ENCODE measurements at regions not wholly inside any gene's neighbourhood (a gene's known extent, or its start where the extent isn't known, plus 50 kb on each side); places are given as distances from the start of the nearest gene placed in this dataset.

DNA sequence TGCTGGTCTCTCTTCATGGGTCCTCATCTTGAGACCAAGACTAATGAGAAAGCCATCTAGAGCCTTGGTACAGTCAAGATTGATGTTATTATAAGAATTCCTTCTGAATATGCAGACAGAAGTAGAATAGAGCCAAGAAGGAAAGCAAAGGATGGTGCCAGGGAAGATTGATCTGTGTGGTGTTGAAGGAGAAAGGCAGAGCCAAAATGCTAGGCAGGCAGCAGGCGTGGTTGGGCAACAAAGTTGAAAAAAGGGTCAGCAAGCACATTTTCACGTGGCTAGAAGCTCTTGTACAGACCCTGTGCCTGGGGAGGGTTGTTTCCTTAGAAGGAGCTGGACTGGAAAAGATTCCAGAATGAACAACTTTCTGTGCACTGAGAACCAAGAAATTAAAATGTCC is 319.7 kb upstream of the ARGLU1 start:
- TF ChIP-seq, protein P1, sequence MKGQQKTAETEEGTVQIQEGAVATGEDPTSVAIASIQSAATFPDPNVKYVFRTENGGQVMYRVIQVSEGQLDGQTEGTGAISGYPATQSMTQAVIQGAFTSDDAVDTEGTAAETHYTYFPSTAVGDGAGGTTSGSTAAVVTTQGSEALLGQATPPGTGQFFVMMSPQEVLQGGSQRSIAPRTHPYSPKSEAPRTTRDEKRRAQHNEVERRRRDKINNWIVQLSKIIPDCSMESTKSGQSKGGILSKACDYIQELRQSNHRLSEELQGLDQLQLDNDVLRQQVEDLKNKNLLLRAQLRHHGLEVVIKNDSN (IDR thresholded peaks at IDR 0.05; ENCODE audit: borderline replicate concordance, low read depth), result no peak
- DNase-seq, result no peak
- H3K36me3 ChIP-seq (replicated peaks in 1 of 2; ENCODE audit: control insufficient read depth in 1 of 2, insufficient read depth in 2 of 2, low read length in 1 of 2), result no peaks in the 10 kb centered on the region
- H3K27ac ChIP-seq (ENCODE audit: low read depth in 2 of 2, low read length in 1 of 2), result no peak overlapping the region
- WGBS (ENCODE audit: low lambda C conversion rate), result 7% methylated on average over 2 of the region's 2 CpGs
- no peak overlapping the region for H2AFZ ChIP-seq (ENCODE audit: low read depth)
- no peaks in the 10 kb centered on the region for H3K9me3 ChIP-seq
- no peaks in the 10 kb centered on the region for H3K79me2 ChIP-seq (ENCODE audit: insufficient read depth)
- no peaks in the 10 kb centered on the region for H3K4me1 ChIP-seq (ENCODE audit: control insufficient read depth in 1 of 2, insufficient read depth in 2 of 2, low read depth in 1 of 2, low read length in 1 of 2)
- no peaks in the 10 kb centered on the region for H3F3A ChIP-seq (replicated peaks; ENCODE audit: insufficient read depth)
- no peaks in the 10 kb centered on the region for H3K9me2 ChIP-seq
- no peaks in the 10 kb centered on the region for H3K27me3 ChIP-seq (ENCODE audit: insufficient read depth)
- ChIA-PET CTCF (no interaction called here), POLR2A (no interaction called here)
- H3K4me3 ChIP-seq (ENCODE audit: low read depth in 2 of 2, low read length in 1 of 2), result no peak overlapping the region
- no peak overlapping the region for H3K4me2 ChIP-seq
- H3K9ac ChIP-seq, result no peak overlapping the region
- no peaks in the 10 kb centered on the region for H4K20me1 ChIP-seq (ENCODE audit: insufficient read depth)

DNA sequence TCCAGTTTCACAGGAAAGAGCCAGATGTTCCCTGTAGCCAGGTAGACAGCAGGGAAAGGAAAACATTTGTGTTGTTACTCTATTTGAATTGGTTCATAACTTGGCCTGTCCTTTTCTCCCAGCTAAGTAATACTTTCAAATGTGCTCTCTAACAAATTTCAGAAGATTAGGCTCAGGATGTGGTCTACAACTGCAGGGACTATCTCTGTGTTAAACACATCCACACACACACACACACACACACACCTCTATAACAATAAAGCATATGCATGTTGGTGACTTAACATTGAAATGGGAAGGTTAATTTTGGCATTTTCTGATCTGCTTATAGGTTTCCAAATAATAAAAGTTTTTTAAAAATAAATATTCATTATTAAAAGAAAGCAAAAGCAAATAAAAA is 316.0 kb upstream of the ARGLU1 start:
- H3K9me2 ChIP-seq, result no peaks in the 10 kb centered on the region
- H2AFZ ChIP-seq (ENCODE audit: low read depth), result no peak overlapping the region
- ChIA-PET POLR2A (no interaction called here), CTCF (no interaction called here)
- no peak overlapping the region for H3K4me3 ChIP-seq (ENCODE audit: low read depth in 2 of 2, low read length in 1 of 2)
- DNase-seq, result no peak
- no peaks in the 10 kb centered on the region for H3F3A ChIP-seq (replicated peaks; ENCODE audit: insufficient read depth)
- no peaks in the 10 kb centered on the region for H4K20me1 ChIP-seq (ENCODE audit: insufficient read depth)
- H3K4me2 ChIP-seq, result no peak overlapping the region
- H3K27me3 ChIP-seq (ENCODE audit: insufficient read depth), result no peaks in the 10 kb centered on the region
- H3K4me1 ChIP-seq (ENCODE audit: control insufficient read depth in 1 of 2, insufficient read depth in 2 of 2, low read depth in 1 of 2, low read length in 1 of 2), result no peaks in the 10 kb centered on the region
- TF ChIP-seq TEAD4 (IDR thresholded peaks at IDR 0.05; ENCODE audit: borderline replicate concordance, insufficient read depth), result no peak
- TF ChIP-seq, protein P2, sequence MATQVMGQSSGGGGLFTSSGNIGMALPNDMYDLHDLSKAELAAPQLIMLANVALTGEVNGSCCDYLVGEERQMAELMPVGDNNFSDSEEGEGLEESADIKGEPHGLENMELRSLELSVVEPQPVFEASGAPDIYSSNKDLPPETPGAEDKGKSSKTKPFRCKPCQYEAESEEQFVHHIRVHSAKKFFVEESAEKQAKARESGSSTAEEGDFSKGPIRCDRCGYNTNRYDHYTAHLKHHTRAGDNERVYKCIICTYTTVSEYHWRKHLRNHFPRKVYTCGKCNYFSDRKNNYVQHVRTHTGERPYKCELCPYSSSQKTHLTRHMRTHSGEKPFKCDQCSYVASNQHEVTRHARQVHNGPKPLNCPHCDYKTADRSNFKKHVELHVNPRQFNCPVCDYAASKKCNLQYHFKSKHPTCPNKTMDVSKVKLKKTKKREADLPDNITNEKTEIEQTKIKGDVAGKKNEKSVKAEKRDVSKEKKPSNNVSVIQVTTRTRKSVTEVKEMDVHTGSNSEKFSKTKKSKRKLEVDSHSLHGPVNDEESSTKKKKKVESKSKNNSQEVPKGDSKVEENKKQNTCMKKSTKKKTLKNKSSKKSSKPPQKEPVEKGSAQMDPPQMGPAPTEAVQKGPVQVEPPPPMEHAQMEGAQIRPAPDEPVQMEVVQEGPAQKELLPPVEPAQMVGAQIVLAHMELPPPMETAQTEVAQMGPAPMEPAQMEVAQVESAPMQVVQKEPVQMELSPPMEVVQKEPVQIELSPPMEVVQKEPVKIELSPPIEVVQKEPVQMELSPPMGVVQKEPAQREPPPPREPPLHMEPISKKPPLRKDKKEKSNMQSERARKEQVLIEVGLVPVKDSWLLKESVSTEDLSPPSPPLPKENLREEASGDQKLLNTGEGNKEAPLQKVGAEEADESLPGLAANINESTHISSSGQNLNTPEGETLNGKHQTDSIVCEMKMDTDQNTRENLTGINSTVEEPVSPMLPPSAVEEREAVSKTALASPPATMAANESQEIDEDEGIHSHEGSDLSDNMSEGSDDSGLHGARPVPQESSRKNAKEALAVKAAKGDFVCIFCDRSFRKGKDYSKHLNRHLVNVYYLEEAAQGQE (IDR thresholded peaks at IDR 0.05; ENCODE audit: low read depth, low read length), result no peak
- TF ChIP-seq, protein P3, sequence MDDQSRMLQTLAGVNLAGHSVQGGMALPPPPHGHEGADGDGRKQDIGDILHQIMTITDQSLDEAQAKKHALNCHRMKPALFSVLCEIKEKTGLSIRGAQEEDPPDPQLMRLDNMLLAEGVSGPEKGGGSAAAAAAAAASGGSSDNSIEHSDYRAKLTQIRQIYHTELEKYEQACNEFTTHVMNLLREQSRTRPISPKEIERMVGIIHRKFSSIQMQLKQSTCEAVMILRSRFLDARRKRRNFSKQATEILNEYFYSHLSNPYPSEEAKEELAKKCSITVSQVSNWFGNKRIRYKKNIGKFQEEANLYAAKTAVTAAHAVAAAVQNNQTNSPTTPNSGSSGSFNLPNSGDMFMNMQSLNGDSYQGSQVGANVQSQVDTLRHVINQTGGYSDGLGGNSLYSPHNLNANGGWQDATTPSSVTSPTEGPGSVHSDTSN (IDR thresholded peaks at IDR 0.05), result no peak
- no peak for TF ChIP-seq POLR2AphosphoS5 (IDR thresholded peaks at IDR 0.05; ENCODE audit: low read depth, low read length)
- no peak for TF ChIP-seq FOXJ3 (CRISPR knock-in tag; IDR thresholded peaks at IDR 0.05)
- no peak for TF ChIP-seq RCOR1 (IDR thresholded peaks at IDR 0.05; ENCODE audit: low read length)
- TF ChIP-seq GABPA (IDR thresholded peaks at IDR 0.05; ENCODE audit: low read depth), result no peak
- TF ChIP-seq CHD2 (IDR thresholded peaks at IDR 0.05; ENCODE audit: low read length, partially characterized antibody), result no peak
- TF ChIP-seq ELF1 (IDR thresholded peaks at IDR 0.05), result no peak
- no peak for TF ChIP-seq RFX5 (IDR thresholded peaks at IDR 0.05; ENCODE audit: low read length)
- no peak overlapping the region for H3K27ac ChIP-seq (ENCODE audit: low read depth in 2 of 2, low read length in 1 of 2)
- H3K9me3 ChIP-seq, result no peaks in the 10 kb centered on the region
- no peaks in the 10 kb centered on the region for H3K79me2 ChIP-seq (ENCODE audit: insufficient read depth)
- H3K9ac ChIP-seq, result no peak overlapping the region
- H3K36me3 ChIP-seq (replicated peaks in 1 of 2; ENCODE audit: control insufficient read depth in 1 of 2, insufficient read depth in 2 of 2, low read length in 1 of 2), result no peaks in the 10 kb centered on the region
